ENCODE measurements at regions not wholly inside any gene's neighbourhood (a gene's known extent, or its start where the extent isn't known, plus 50 kb on each side); places are given as distances from the start of the nearest gene placed in this dataset.

- no peak for TF ChIP-seq CTCF (IDR thresholded peaks at IDR 0.05; ENCODE audit: low read depth, low read length)
These were observed 477.6 kb downstream of the TMEM232 start for GRCh38 chr5:110248921-110249320.

GRCh38 chr5:110250355-110250754 is 476.1 kb downstream of the TMEM232 start:
- no peak for TF ChIP-seq CTCF (IDR thresholded peaks at IDR 0.05; ENCODE audit: low read depth, low read length)
- no peak for DNase-seq
- no peaks in the 10 kb centered on the region for H3K36me3 ChIP-seq
- no peak overlapping the region for H3K4me3 ChIP-seq (ENCODE audit: low read depth, low read length)
- no peaks in the 10 kb centered on the region for H3K9me3 ChIP-seq (ENCODE audit: severe bottlenecking)
- H3K27ac ChIP-seq, result no peak overlapping the region
- no peaks in the 10 kb centered on the region for H3K27me3 ChIP-seq (ENCODE audit: insufficient read depth, low read depth, severe bottlenecking)

More at GRCh38 chr5:110248921-110249320, 477.6 kb downstream of the TMEM232 start:
- H3K36me3 ChIP-seq, result no peaks in the 10 kb centered on the region
- H3K9me3 ChIP-seq (ENCODE audit: severe bottlenecking), result no peaks in the 10 kb centered on the region
- no peak overlapping the region for H3K4me3 ChIP-seq (ENCODE audit: low read depth, low read length)
- no peak overlapping the region for H3K27ac ChIP-seq
- no peak for DNase-seq
- H3K27me3 ChIP-seq (ENCODE audit: insufficient read depth, low read depth, severe bottlenecking), result no peaks in the 10 kb centered on the region

- no peak for TF ChIP-seq CTCF (IDR thresholded peaks at IDR 0.05; ENCODE audit: low read depth, low read length)
- Histone ChIP-seq H3K36me3 (no peaks in the 10 kb centered on the region), H3K27me3 (ENCODE audit: insufficient read depth, low read depth, severe bottlenecking) (no peaks in the 10 kb centered on the region), H3K27ac (no peak overlapping the region), H3K4me3 (ENCODE audit: low read depth, low read length) (no peak overlapping the region), H3K9me3 (ENCODE audit: severe bottlenecking) (no peaks in the 10 kb centered on the region)
- no peak for DNase-seq
These were observed 475.7 kb downstream of the TMEM232 start for GRCh38 chr5:110250755-110251154.

- Histone ChIP-seq H3K27ac (no peak overlapping the region), H3K36me3 (no peaks in the 10 kb centered on the region)
- TF ChIP-seq CTCF (IDR thresholded peaks at IDR 0.05; ENCODE audit: low read depth, low read length), result no peak
These were observed 475.1 kb downstream of the TMEM232 start for GRCh38 chr5:110251366-110251765.

GRCh38 chr5:110255194-110255593 is 471.3 kb downstream of the TMEM232 start:
- H3K9me3 ChIP-seq (ENCODE audit: severe bottlenecking), result no peaks in the 10 kb centered on the region
- H3K27me3 ChIP-seq (ENCODE audit: insufficient read depth, low read depth, severe bottlenecking), result no peaks in the 10 kb centered on the region
- H3K36me3 ChIP-seq, result no peaks in the 10 kb centered on the region
- H3K4me3 ChIP-seq (ENCODE audit: low read depth, low read length), result no peak overlapping the region
- no peak for DNase-seq
- no peak for TF ChIP-seq CTCF (IDR thresholded peaks at IDR 0.05; ENCODE audit: low read depth, low read length)
- no peak overlapping the region for H3K27ac ChIP-seq

More at GRCh38 chr5:110251366-110251765, 475.1 kb downstream of the TMEM232 start:
- no peaks in the 10 kb centered on the region for H3K9me3 ChIP-seq (ENCODE audit: severe bottlenecking)
- DNase-seq, result no peak
- no peaks in the 10 kb centered on the region for H3K27me3 ChIP-seq (ENCODE audit: insufficient read depth, low read depth, severe bottlenecking)
- no peak overlapping the region for H3K4me3 ChIP-seq (ENCODE audit: low read depth, low read length)

- no peak for DNase-seq
- no peaks in the 10 kb centered on the region for H3K36me3 ChIP-seq
- H3K4me3 ChIP-seq (ENCODE audit: low read depth, low read length), result no peak overlapping the region
- no peak overlapping the region for H3K27ac ChIP-seq
- no peaks in the 10 kb centered on the region for H3K9me3 ChIP-seq (ENCODE audit: severe bottlenecking)
- no peaks in the 10 kb centered on the region for H3K27me3 ChIP-seq (ENCODE audit: insufficient read depth, low read depth, severe bottlenecking)
- TF ChIP-seq CTCF (IDR thresholded peaks at IDR 0.05; ENCODE audit: low read depth, low read length), result no peak
These were observed 470.2 kb downstream of the TMEM232 start for GRCh38 chr5:110256298-110256697.
